Esophagus squamous epithelium (tissue), 5 donors: ENCODE measurements at regions not wholly inside any gene's neighbourhood (a gene's known extent, or its start where the extent isn't known, plus 50 kb on each side); places are given as distances from the start of the nearest gene placed in this dataset.

Experiments used
- DNase-seq: peaks from one replicate; lab custom pipeline; 2025; lab: John Stamatoyannopoulos, UW
- H3K27ac ChIP-seq, 4 donors: fragments of 200-600 bp; sonication (generic); one replicate each; pipeline ENCODE4 v1.5.1; 2016 to 2019; ENCODE audit warnings: mild to moderate bottlenecking in 1 of 4
- H3K27me3 ChIP-seq, 4 donors: fragments of 200-600 bp; sonication (generic); 1 replicate in 3 of 4; 2 replicates in 1 of 4; pipeline versions ENCODE4 v1.5.1 to v1.6.0; 2017 to 2021; ENCODE audit warnings: antibody characterized with exemption in 1 of 4
- H3K36me3 ChIP-seq, 3 donors: fragments of 200-600 bp; sonication (generic); one replicate each; pipeline ENCODE4 v1.5.1; 2016 to 2019
- H3K4me1 ChIP-seq, 3 donors: fragments of 200-600 bp; sonication (generic); one replicate each; pipeline ENCODE4 v1.5.1; 2017 to 2019
- H3K4me3 ChIP-seq, 4 donors: fragments of 200-600 bp; sonication (generic); 1 replicate in 3 of 4; 2 replicates in 1 of 4; pipeline ENCODE4 v1.5.1; 2016 to 2019; ENCODE audit warnings: mild to moderate bottlenecking in 2 of 4, moderate library complexity in 1 of 4
- H3K9me3 ChIP-seq, 3 donors: fragments of 200-600 bp; sonication (generic); one replicate each; pipeline ENCODE4 v1.5.1; 2016 to 2019
- CTCF ChIP-seq, 6 experiments: fragments of 450-650 bp in 4 of 6; fragments of 200-600 bp in 2 of 6; sonication (generic) in 2 of 6; IDR thresholded peaks; one replicate each; pipeline ENCODE4 v1.5.1; 2016 to 2019; ENCODE audit warnings: antibody characterized with exemption in 6 of 6, mild to moderate bottlenecking in 4 of 6, moderate library complexity in 4 of 6
- POLR2A ChIP-seq, 4 donors: fragments of 450-650 bp; IDR thresholded peaks; one replicate each; pipeline ENCODE4 v1.6.1; 2017; ENCODE audit warnings: antibody characterized with exemption in 4 of 4, mild to moderate bottlenecking in 4 of 4, moderate library complexity in 3 of 4
- WGBS, 2 donors: methylation state at CpG; one replicate each; pipeline ENCODE4 v1.1.5; 2018; 5-methylcytosine and 5-hydroxymethylcytosine counted together
- intact Hi-C: fragments of 100-400 bp; cut with DNase I; formaldehyde crosslinking; loops from one replicate; pipeline ENCODE4 v1.15.0; 2022
- donor health status: DM: yes; HTN: yes; CAD: no.

GRCh38 chr4:106497271-106497670 is 128.7 kb upstream of the GIMD1 start:
- Histone ChIP-seq H3K4me1 (no peaks in the 10 kb centered on the region), H3K9me3 (no peaks in the 10 kb centered on the region), H3K36me3 (no peaks in the 10 kb centered on the region), H3K4me3 (no peak overlapping the region), H3K27me3 (no peaks in the 10 kb centered on the region), H3K27ac (no peak overlapping the region)
- TF ChIP-seq POLR2A (IDR thresholded peaks at IDR 0.05): no peak
- no peak for TF ChIP-seq CTCF (IDR thresholded peaks at IDR 0.05)
- intact Hi-C loops: no loop called here
- WGBS, 2 donors: 39 to 45% methylated on average over 3 of the region's 3 CpGs
- DNase-seq: no peak

DNA sequence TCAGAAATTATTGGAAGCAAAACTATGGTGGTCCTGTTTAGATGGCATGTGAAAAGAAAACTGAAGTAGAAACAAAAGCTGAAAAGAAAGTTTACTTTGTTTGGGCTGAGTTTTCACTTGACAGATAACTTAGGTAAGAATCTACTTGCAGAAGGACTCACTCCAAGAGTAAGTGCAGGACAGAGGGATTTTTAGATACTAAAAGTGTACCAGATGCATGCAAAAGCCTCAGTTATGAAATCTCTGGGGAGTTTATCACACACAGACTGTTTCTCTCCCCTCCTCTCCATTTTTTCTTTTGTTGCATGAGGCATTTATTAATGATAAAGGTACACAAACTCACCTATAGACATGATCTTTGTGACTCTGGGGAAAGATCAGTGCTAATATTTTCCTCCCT is 127.5 kb upstream of the GIMD1 start:
- intact Hi-C loops: no loop called here
- Histone ChIP-seq H3K9me3 (no peaks in the 10 kb centered on the region), H3K27ac (no peak overlapping the region), H3K27me3 (no peaks in the 10 kb centered on the region), H3K36me3 (no peaks in the 10 kb centered on the region), H3K4me1 (no peaks in the 10 kb centered on the region), H3K4me3 (no peak overlapping the region)
- no peak for DNase-seq
- TF ChIP-seq POLR2A (IDR thresholded peaks at IDR 0.05) (no peak), CTCF (IDR thresholded peaks at IDR 0.05) (no peak)

GRCh38 chr4:106495476-106495875 is 126.9 kb upstream of the GIMD1 start:
- intact Hi-C loops: no loop called here
- WGBS, 2 donors: 69 to 77% methylated on average over 5 of the region's 5 CpGs
- Histone ChIP-seq H3K27me3 (no peaks in the 10 kb centered on the region), H3K9me3 (no peaks in the 10 kb centered on the region), H3K4me3 (no peak overlapping the region), H3K27ac (no peak overlapping the region), H3K36me3 (no peaks in the 10 kb centered on the region), H3K4me1 (no peaks in the 10 kb centered on the region)
- TF ChIP-seq CTCF (IDR thresholded peaks at IDR 0.05) (no peak), POLR2A (IDR thresholded peaks at IDR 0.05) (no peak)
- DNase-seq: no peak

GRCh38 chr4:106494066-106494465 is 125.5 kb upstream of the GIMD1 start:
- TF ChIP-seq POLR2A (IDR thresholded peaks at IDR 0.05): no peak
- TF ChIP-seq CTCF (IDR thresholded peaks at IDR 0.05): no peak
- intact Hi-C loops: no loop called here
- H3K4me1 ChIP-seq: no peaks in the 10 kb centered on the region

GRCh38 chr4:106493086-106493485 is 124.5 kb upstream of the GIMD1 start:
- H3K9me3 ChIP-seq: no peaks in the 10 kb centered on the region
- no peaks in the 10 kb centered on the region for H3K4me1 ChIP-seq
- intact Hi-C loops: no loop called here
- H3K4me3 ChIP-seq: no peak overlapping the region
- no peaks in the 10 kb centered on the region for H3K27me3 ChIP-seq
- no peak for DNase-seq
- H3K36me3 ChIP-seq: no peaks in the 10 kb centered on the region
- no peak overlapping the region for H3K27ac ChIP-seq
- no peak for TF ChIP-seq CTCF (IDR thresholded peaks at IDR 0.05)
- no peak for TF ChIP-seq POLR2A (IDR thresholded peaks at IDR 0.05)

More at GRCh38 chr4:106494066-106494465, 125.5 kb upstream of the GIMD1 start:
- Histone ChIP-seq H3K9me3 (no peaks in the 10 kb centered on the region), H3K27me3 (no peaks in the 10 kb centered on the region), H3K36me3 (no peaks in the 10 kb centered on the region), H3K27ac (no peak overlapping the region), H3K4me3 (no peak overlapping the region)
- WGBS, 2 donors: 30 to 42% methylated on average over 1 of the region's 1 CpG
- no peak for DNase-seq
